MCF 10A (cell line): ENCODE measurements at regions not wholly inside any gene's neighbourhood (a gene's known extent, or its start where the extent isn't known, plus 50 kb on each side); places are given as distances from the start of the nearest gene placed in this dataset.

Source experiments
- BruUV-seq: library from RNA; stranded (reverse); fragments of 400-500 nt; replicated peaks from 2 replicates; lab custom pipeline; 2021; lab: Mats Ljungman, UMichigan
- CTCF ChIA-PET: fragments of 300-600 bp; sonication (Branson Sonifier 250); formaldehyde crosslinking; extraction: SDS; loops from one replicate; lab custom pipeline; 2021; ENCODE audit warnings: antibody characterized with exemption, inconsistent platforms; lab: Yijun Ruan, JAX
- POLR2A ChIA-PET: fragments of 300-600, 350-650 bp; sonication (Branson Sonifier 250); formaldehyde crosslinking; extraction: SDS; loops from one replicate; lab custom pipeline; 2020; ENCODE audit warnings: antibody characterized with exemption, inconsistent platforms; lab: Yijun Ruan, JAX
- DNase-seq: peaks from one replicate; pipeline ENCODE4 v3.0.0-alpha.2; 2018; ENCODE audit not compliant: unreplicated experiment
- H3K27ac Mint-ChIP-seq: one replicate; pipeline ENCODE4 v1.8.0; 2022; ENCODE audit warnings: mild to moderate bottlenecking, low read depth, mixed read lengths; ENCODE audit not compliant: unreplicated experiment
- H3K27me3 Mint-ChIP-seq: one replicate; pipeline ENCODE4 v1.8.0; 2022; ENCODE audit warnings: mixed read lengths; ENCODE audit not compliant: insufficient read depth, unreplicated experiment
- H3K36me3 Mint-ChIP-seq: one replicate; pipeline ENCODE4 v1.8.0; 2022; ENCODE audit warnings: mild to moderate bottlenecking, moderate library complexity, mixed read lengths; ENCODE audit not compliant: insufficient read depth, unreplicated experiment
- H3K4me1 Mint-ChIP-seq: one replicate; pipeline ENCODE4 v1.8.0; 2022; ENCODE audit warnings: mixed read lengths; ENCODE audit not compliant: insufficient read depth, unreplicated experiment
- H3K4me3 Mint-ChIP-seq: one replicate; pipeline ENCODE4 v1.8.0; 2022; ENCODE audit warnings: mild to moderate bottlenecking, moderate library complexity, mixed read lengths; ENCODE audit not compliant: unreplicated experiment
- H3K9me3 Mint-ChIP-seq: one replicate; pipeline ENCODE4 v1.8.0; 2022; ENCODE audit warnings: mixed read lengths; ENCODE audit not compliant: unreplicated experiment
- CTCF ChIP-seq: fragments of 200-600 bp; IDR thresholded peaks from one replicate; pipeline ENCODE4 v1.8.0; 2022; ENCODE audit warnings: antibody characterized with exemption, mild to moderate bottlenecking; ENCODE audit not compliant: unreplicated experiment
- intact Hi-C: fragments of 100-400 bp; cut with micrococcal nuclease; formaldehyde crosslinking; loops from 2 replicates; pipeline ENCODE4 v1.14.1; 2022

GRCh38 chr4:166277853-166278252 is 404.8 kb downstream of the TLL1 start:
- intact Hi-C loops, result no loop called here
- ChIA-PET CTCF (interaction anchor here (0.9 kb wide), 1 partner anchor 15 kb away, joined by 3 read pairs; no protein-coding TSS in a partner anchor), POLR2A (no interaction called here)
- no peaks in the 10 kb centered on the region for H3K9me3 Mint-ChIP-seq
- H3K4me1 Mint-ChIP-seq, result peaks cover 22% of the 10 kb centered on the region
- no peak overlapping the region for H3K27ac Mint-ChIP-seq
- H3K4me3 Mint-ChIP-seq, result no peak overlapping the region
- DNase-seq, result no peak
- H3K27me3 Mint-ChIP-seq, result no peaks in the 10 kb centered on the region
- TF ChIP-seq CTCF, result no peak
- no peaks in the 10 kb centered on the region for H3K36me3 Mint-ChIP-seq
- BruUV-seq, result no TSS peak

GRCh38 chr4:166279261-166279660 is 406.2 kb downstream of the TLL1 start:
- ChIA-PET POLR2A (interaction anchor here (0.7 kb wide), 1 partner anchor 40 kb away, joined by 3 read pairs; no protein-coding TSS in a partner anchor), CTCF (interaction anchor here (0.6 kb wide), 1 partner anchor 700 kb away, joined by 3 read pairs; no protein-coding TSS in a partner anchor)
- TF ChIP-seq CTCF, result no peak
- peaks cover 14% of the 10 kb centered on the region for H3K4me1 Mint-ChIP-seq
- DNase-seq, result no peak
- no peaks in the 10 kb centered on the region for H3K27me3 Mint-ChIP-seq
- H3K36me3 Mint-ChIP-seq, result no peaks in the 10 kb centered on the region
- no peak overlapping the region for H3K4me3 Mint-ChIP-seq
- H3K9me3 Mint-ChIP-seq, result no peaks in the 10 kb centered on the region
- H3K27ac Mint-ChIP-seq, result no peak overlapping the region
- no TSS peak for BruUV-seq
- intact Hi-C loops, result no loop called here

- Mint-ChIP-seq H3K9me3 (no peaks in the 10 kb centered on the region), H3K4me1 (peaks cover 4% of the 10 kb centered on the region), H3K27me3 (no peaks in the 10 kb centered on the region), H3K27ac (no peak overlapping the region), H3K4me3 (no peak overlapping the region), H3K36me3 (no peaks in the 10 kb centered on the region)
- BruUV-seq, result no TSS peak
- intact Hi-C loops, result no loop called here
- CTCF ChIA-PET, result interaction anchor here (0.6 to 1.2 kb wide), 2 partner anchors 11 to 21 kb away, joined by 3 to 5 read pairs; no protein-coding TSS in a partner anchor
- DNase-seq, result no peak
- POLR2A ChIA-PET, result interaction anchor here (1.0 kb wide), 1 partner anchor 10 kb away, joined by 3 read pairs; no protein-coding TSS in a partner anchor
- no peak for TF ChIP-seq CTCF
These were observed 407.6 kb downstream of the TLL1 start for GRCh38 chr4:166280642-166281041.

GRCh38 chr4:166282081-166282770 is 409.2 kb downstream of the TLL1 start:
- POLR2A ChIA-PET, result interaction anchor here (0.5 kb wide), 1 partner anchor 1200 kb away, joined by 4 read pairs; no protein-coding TSS in a partner anchor
- DNase-seq, result peak; percentile 39
- Mint-ChIP-seq H3K4me3 (no peak overlapping the region), H3K4me1 (peaks cover 3% of the 10 kb centered on the region), H3K27me3 (no peaks in the 10 kb centered on the region), H3K9me3 (no peaks in the 10 kb centered on the region), H3K36me3 (no peaks in the 10 kb centered on the region), H3K27ac (no peak overlapping the region)
- BruUV-seq, result no TSS peak
- no peak for TF ChIP-seq CTCF
- CTCF ChIA-PET, result no interaction called here
- intact Hi-C loops, result no loop called here
